ENCODE measurements at regions not wholly inside any gene's neighbourhood (a gene's known extent, or its start where the extent isn't known, plus 50 kb on each side); places are given as distances from the start of the nearest gene placed in this dataset.

DNA sequence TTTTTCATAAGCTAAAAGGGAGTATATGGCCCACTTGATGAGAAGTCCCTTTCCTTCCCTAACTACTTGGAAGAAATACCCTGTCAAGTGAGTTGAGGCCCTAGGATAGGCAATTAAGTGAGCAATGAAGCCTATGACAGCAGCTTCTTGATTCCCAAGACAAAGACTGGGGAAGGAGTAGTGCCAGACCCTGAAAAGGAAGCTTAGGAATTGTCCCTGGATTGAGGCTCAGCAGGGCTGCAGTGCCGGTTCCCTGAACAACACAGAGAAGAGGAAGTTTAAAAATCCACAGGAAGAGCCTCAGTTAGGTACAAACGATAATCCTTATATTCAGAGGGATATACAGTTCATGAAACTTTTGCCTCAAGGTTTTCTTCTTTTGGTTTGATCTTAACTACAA, 61.8 kb upstream of the RAD23B start:
- POLR2A ChIA-PET (ENCODE audit: unreplicated experiment) = no interaction called here
- BruUV-seq (replicated peaks) = no TSS peak
- TF ChIP-seq MXI1 (IDR thresholded peaks at IDR 0.05; ENCODE audit: borderline replicate concordance, low read depth, low read length) (no peak), CHD1 (IDR thresholded peaks at IDR 0.05; ENCODE audit: low read depth, low read length) (no peak), SMC3 (IDR thresholded peaks at IDR 0.05; ENCODE audit: low read depth, low read length) (no peak)
- TF ChIP-seq, protein P1, sequence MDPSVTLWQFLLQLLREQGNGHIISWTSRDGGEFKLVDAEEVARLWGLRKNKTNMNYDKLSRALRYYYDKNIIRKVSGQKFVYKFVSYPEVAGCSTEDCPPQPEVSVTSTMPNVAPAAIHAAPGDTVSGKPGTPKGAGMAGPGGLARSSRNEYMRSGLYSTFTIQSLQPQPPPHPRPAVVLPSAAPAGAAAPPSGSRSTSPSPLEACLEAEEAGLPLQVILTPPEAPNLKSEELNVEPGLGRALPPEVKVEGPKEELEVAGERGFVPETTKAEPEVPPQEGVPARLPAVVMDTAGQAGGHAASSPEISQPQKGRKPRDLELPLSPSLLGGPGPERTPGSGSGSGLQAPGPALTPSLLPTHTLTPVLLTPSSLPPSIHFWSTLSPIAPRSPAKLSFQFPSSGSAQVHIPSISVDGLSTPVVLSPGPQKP (IDR thresholded peaks at IDR 0.05; ENCODE audit: borderline replicate concordance, low read depth, low read length) = no peak
- Histone ChIP-seq H3K56ac (ENCODE audit: extremely low read depth, insufficient read depth, low read length) (no peak overlapping the region), H3K79me1 (ENCODE audit: low read depth in 1 of 2, low read length in 2 of 2) (no peaks in the 10 kb centered on the region), H3K4me2 (ENCODE audit: low read depth, low read length) (peak overlapping the region; percentile 81), H4K91ac (ENCODE audit: insufficient read depth, low read depth, low read length) (peak overlapping the region; percentile 19; the same call in 1 of the 2 replicates), H3K4ac (ENCODE audit: low read depth, low read length) (peak overlapping the region; percentile 30; the same call in 1 of the 2 replicates), H3K4me1 (ENCODE audit: control insufficient read depth, insufficient read depth, low read length) (peaks cover 4% of the 10 kb centered on the region; the same call in 1 of the 2 replicates), H2BK20ac (ENCODE audit: low read depth, low read length) (peak overlapping the region; percentile 50), H3K9ac (ENCODE audit: low read depth, low read length) (peak overlapping the region; percentile 57), H4K20me1 (ENCODE audit: insufficient read depth, low read length) (no peaks in the 10 kb centered on the region), H2BK5ac (ENCODE audit: low read depth, low read length, poor library complexity, severe bottlenecking) (peak overlapping the region; percentile 69), H3K9me3 (ENCODE audit: control insufficient read depth, insufficient read depth, low read length) (no peaks in the 10 kb centered on the region), H3K36me3 (ENCODE audit: control insufficient read depth, insufficient read depth, low read length) (no peaks in the 10 kb centered on the region), H4K8ac (ENCODE audit: low read depth in 2 of 2, low read length in 2 of 2) (peak overlapping the region; percentile 32 to 71), H2BK120ac (ENCODE audit: low read depth, low read length) (peak overlapping the region; percentile 63), H3K14ac (replicated peaks; ENCODE audit: low read depth, low read length) (no peak overlapping the region; the same call in 1 of the 2 replicates), H2BK15ac (ENCODE audit: low read depth, low read length) (peak overlapping the region; percentile 83; the same call in 1 of the 3 replicates), H3K23ac (ENCODE audit: low read depth, low read length) (peak overlapping the region; percentile 33; the same call in 1 of the 2 replicates), H2AFZ (replicated peaks; ENCODE audit: low read length, poor library complexity) (peak overlapping the region; percentile 67), H2AK9ac (replicated peaks; ENCODE audit: low read depth, low read length, poor library complexity) (no peak overlapping the region), H3K9me1 (ENCODE audit: insufficient read depth, low read length) (0 out of 2 replicates have a peak, but pooled peaks cover 2% of the 10 kb centered on the region), H4K5ac (ENCODE audit: low read depth, low read length) (peak overlapping the region; percentile 86), H3K27me3 (ENCODE audit: control insufficient read depth, insufficient read depth, low read length) (no peaks in the 10 kb centered on the region), H3K27ac (ENCODE audit: insufficient read depth, low read length) (peak overlapping the region; percentile 69; the same call in 1 of the 2 replicates), H3K18ac (ENCODE audit: low read depth, low read length) (peak overlapping the region; percentile 78), H3K4me3 (ENCODE audit: insufficient read depth, low read depth, low read length) (no peak overlapping the region; the same call in 1 of the 2 replicates), H2AK5ac (ENCODE audit: low read depth, low read length) (no peak overlapping the region)
- CTCF ChIA-PET = no interaction called here
- WGBS, 2 experiments (ENCODE audit: extremely low coverage in 2 of 2, insufficient read length in 1 of 2) = no CpG with 5 or more reads among the region's 2 CpGs
- dilution Hi-C loops (cut with HindIII; ENCODE audit: low sequenced_read_pairs, unreplicated experiment) (no loop called here), in situ Hi-C loops (cut with MboI; ENCODE audit: low sequenced_read_pairs) (no loop called here), intact Hi-C loops (cut with micrococcal nuclease) (loop anchor here (5.0 kb wide), 1 partner anchor 121 kb away; no protein-coding TSS in a partner anchor)
- DNase-seq (no peak), ATAC-seq (ENCODE audit: low read depth) (peak; percentile 16; the same call in 1 of the 2 replicates)
